Kidney epithelial cell (primary cell): ENCODE measurements at regions not wholly inside any gene's neighbourhood (a gene's known extent, or its start where the extent isn't known, plus 50 kb on each side); places are given as distances from the start of the nearest gene placed in this dataset.

Experiments used
- DNase-seq: peaks from one replicate; pipeline ENCODE4 v3.0.0-alpha.2; 2010; ENCODE audit warnings: low read depth
- H3K27me3 ChIP-seq: 2 replicates; pipeline ENCODE4 v1.6.0; 2011; ENCODE audit warnings: low read length; ENCODE audit not compliant: control insufficient read depth, insufficient read depth
- H3K36me3 ChIP-seq: 2 replicates; pipeline ENCODE4 v1.5.1; 2011; ENCODE audit warnings: low read length; ENCODE audit not compliant: control insufficient read depth, insufficient read depth
- H3K4me3 ChIP-seq: 2 replicates; pipeline ENCODE4 v1.5.1; 2011; ENCODE audit warnings: low read depth, mild to moderate bottlenecking, control low read depth, low read length
- TF ChIP-seq, protein P1 (sequence below): IDR thresholded peaks from 2 replicates; pipeline ENCODE4 v1.5.1; 2011; ENCODE audit warnings: mild to moderate bottlenecking, moderate library complexity, low read length, control low read depth, inconsistent platforms; ENCODE audit not compliant: insufficient read depth, poor library complexity, severe bottlenecking

DNA sequence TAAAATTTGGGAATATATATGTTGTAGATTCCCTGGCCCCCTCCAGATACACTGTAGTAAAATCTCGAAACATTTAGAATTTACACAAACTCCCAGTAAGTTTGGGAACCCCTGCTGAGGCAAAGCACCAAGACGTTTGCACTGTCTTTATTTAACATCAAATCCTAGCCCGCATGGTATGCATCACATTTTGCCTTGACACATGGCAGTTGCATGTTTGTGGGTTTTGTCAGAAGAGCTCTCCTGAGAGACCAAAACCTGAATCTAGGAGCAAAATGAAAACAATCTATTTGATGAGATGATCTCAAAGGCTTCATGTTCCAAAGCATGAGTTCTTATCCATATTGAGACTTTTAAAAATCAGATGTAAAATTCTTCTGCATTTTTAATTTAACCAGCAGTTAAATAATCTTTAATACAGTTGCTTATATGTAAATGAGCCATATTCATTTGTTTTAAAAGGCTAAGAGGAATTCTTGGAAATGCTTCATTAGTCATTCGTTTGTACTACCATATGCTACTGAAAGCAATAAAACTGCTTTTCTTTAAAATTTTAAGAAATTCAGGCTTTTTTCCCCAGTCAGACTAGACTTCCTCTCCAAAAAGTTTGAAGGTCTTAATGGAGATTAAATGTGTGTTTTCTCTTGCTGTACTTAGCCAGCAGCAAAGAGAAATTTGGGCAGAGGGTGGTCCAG, 105.2 kb upstream of the BOC start:
- Histone ChIP-seq H3K36me3 (no peaks in the 10 kb centered on the region), H3K4me3 (no peak overlapping the region), H3K27me3 (no peaks in the 10 kb centered on the region)
- DNase-seq: no peak
- TF ChIP-seq, protein P1, sequence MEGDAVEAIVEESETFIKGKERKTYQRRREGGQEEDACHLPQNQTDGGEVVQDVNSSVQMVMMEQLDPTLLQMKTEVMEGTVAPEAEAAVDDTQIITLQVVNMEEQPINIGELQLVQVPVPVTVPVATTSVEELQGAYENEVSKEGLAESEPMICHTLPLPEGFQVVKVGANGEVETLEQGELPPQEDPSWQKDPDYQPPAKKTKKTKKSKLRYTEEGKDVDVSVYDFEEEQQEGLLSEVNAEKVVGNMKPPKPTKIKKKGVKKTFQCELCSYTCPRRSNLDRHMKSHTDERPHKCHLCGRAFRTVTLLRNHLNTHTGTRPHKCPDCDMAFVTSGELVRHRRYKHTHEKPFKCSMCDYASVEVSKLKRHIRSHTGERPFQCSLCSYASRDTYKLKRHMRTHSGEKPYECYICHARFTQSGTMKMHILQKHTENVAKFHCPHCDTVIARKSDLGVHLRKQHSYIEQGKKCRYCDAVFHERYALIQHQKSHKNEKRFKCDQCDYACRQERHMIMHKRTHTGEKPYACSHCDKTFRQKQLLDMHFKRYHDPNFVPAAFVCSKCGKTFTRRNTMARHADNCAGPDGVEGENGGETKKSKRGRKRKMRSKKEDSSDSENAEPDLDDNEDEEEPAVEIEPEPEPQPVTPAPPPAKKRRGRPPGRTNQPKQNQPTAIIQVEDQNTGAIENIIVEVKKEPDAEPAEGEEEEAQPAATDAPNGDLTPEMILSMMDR: no peak

DNA sequence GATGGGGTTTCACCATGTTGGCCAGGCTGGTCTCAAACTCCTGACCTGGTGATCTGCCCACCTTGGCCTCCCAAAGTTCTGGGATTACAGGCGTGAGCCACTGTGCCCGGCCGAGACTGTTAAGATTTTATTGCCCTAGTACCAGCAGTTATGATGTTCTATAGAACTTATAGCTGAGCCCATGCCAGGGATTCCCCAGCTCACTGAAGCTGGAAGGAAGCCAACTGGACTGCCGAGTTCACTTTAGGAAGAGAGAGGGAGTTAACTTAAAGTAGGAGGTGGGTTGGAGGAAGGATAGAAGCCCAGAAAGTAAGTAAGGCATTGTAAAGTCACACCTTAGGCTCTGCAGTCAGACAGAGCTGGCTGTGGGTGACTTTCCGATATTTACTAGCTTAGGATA, 101.1 kb upstream of the BOC start:
- no peaks in the 10 kb centered on the region for H3K27me3 ChIP-seq
- TF ChIP-seq, protein P1: no peak
- no peak for DNase-seq
- H3K4me3 ChIP-seq: no peak overlapping the region
- H3K36me3 ChIP-seq: no peaks in the 10 kb centered on the region

DNA sequence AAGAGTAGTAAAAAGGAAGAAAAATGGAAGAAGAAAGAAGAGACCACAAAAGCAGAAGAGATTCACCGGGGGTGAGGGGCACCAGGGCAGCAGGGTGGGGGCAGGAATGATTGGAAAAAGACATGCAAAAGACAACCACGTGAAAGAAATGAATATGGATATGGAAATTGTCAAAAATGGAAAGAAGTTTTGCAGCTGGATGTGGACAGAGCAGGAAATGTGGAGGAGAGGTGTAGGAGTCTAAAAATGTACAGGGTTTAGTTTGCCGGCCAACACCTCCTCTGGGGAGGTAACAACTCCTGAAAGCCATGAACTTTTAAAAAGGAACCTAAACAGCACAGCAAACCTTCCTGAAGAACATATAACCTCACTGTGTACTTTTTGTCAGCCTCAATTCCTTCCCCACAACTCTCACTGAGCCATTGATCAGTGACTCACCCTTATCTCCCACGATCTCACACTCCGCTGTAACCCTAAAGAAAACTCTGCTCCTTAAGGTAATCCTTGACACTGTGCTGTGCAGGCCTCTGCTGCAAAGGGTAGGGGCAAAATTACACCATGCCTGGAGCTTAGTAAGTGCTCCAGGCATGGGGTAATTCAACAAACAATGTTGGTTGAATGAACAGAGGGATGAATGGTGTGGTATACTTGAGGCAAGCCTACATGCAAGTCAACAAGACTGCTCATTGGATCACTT, 100.2 kb upstream of the BOC start:
- Histone ChIP-seq H3K27me3 (no peaks in the 10 kb centered on the region), H3K36me3 (no peaks in the 10 kb centered on the region), H3K4me3 (no peak overlapping the region)
- DNase-seq: peak; percentile 18
- TF ChIP-seq, protein P1: no peak

DNA sequence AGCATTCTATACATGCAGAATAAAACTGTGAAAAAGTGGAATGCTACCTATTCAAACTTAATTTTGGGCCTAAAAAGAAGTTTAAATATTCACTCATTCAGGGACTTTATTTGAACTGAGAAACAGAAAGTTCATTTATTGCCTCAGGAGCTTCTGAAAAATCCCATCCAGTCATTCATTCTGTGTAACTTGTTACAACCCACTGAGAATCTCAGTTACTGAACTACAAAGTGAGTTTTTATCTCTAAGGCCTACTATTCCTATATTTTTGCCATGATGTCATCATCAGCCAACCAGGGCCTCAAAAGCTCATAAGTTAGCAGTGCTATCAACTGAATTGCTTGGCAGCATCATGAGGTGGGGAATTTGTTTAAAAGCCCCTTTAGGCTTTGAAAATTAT, 98.0 kb upstream of the BOC start:
- no peaks in the 10 kb centered on the region for H3K27me3 ChIP-seq
- H3K36me3 ChIP-seq: no peaks in the 10 kb centered on the region
- no peak overlapping the region for H3K4me3 ChIP-seq
- no peak for DNase-seq
- TF ChIP-seq, protein P1: no peak

DNA sequence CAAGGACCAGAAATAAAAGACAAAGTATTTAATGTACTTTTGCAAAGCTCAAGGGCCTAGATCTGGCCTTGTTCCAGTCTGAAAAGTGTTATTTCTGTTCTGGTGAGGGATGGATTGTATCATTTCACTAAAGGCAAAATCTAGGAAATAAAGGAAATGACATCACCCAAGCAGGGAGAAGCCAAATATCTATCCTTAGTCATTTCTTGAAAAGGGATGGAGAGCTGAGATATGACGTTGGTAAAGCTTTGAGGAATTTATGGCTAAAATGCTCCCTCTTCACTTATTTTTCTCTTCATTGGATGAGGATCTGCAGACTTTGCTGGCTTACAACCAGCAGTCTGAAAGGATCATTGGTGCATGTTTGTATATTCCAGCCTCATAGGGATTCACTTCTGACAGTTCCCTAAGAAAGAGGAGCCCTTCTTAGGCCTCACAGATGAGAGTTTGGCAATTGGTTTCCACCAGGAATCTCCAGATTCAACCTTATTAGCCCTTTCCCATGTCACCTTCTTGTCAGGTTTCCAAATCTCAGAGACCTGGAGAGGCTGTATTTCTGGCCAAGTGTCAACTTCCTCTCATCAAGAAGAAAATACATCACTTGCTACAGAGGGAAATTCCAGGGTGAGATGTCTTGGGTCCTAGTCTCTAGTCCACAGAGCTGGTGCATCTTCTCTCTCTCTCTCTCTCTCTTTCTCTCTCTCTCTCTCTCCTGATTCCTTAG, 93.7 kb upstream of the BOC start:
- Histone ChIP-seq H3K36me3 (no peaks in the 10 kb centered on the region), H3K4me3 (no peak overlapping the region), H3K27me3 (no peaks in the 10 kb centered on the region)
- TF ChIP-seq, protein P1: no peak
- DNase-seq: no peak
